ENCODE measurements at regions not wholly inside any gene's neighbourhood (a gene's known extent, or its start where the extent isn't known, plus 50 kb on each side); places are given as distances from the start of the nearest gene placed in this dataset.

DNA sequence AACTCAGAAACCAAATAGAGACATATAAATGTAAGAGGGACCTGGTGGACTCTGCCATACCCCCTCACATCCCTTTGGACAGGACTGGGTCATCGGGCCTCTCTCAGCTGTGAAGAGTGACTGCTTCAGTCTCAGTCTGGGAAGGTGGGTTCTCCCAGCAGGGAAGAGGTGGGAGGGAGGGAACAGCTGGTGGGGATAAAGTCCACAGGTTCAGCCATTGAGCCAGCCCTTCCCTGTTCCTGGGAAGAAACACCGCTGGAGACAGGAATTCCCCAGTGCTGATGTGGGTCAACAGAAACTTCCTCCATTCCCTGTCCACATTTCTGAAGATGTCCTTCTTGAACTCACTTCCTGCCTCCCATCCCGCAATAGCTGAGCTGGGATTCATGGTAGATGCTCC lies 209.2 kb upstream of the PMEPA1 start:
- no peak for DNase-seq (ENCODE audit: low read depth, low spot score)

GRCh38 chr20:57918551-57918950 lies 208.7 kb upstream of the PMEPA1 start:
- no peak for DNase-seq (ENCODE audit: low read depth, low spot score)

DNA sequence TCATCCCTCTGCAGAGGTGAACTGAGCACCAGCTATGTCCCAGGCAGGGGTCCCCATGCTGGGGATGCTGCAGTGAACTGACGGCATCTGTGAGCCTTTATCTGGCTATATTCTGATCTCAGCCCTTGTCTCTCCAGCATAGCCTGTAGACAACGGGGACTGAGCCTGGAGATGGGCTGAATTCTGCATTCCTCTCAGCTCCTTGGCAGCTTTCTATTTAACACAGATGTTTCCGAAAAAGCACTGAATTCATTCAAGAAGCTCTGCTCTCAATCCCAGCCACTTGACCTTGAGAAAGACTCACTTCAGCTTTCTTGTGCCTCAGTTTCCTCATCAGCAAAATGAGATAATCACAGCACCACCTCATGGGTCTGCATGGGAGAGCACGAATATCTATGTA lies 204.4 kb upstream of the PMEPA1 start:
- DNase-seq (ENCODE audit: low read depth, low spot score), result no peak

- no peak for DNase-seq (ENCODE audit: low read depth, low spot score)
Measured at GRCh38 chr20:57913156-57913930, 203.5 kb upstream of the PMEPA1 start.

DNA sequence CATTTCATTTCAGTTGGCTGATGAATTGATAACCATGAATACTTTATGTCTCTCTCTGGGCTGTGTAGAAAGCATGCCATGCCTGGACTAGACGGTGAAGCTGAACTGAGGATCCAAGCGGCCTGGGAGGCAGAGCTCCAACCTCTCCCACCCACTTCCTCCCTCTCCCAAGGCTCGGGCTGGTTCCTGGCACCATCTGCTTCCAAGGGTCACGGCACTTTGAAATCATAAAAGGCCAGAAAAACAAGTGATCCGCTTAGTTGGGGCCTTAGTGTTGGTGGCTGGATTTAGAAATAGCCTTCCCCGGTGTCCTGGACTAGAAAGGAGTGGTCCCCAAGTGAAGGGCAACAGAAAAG lies 202.4 kb upstream of the PMEPA1 start:
- DNase-seq (ENCODE audit: low read depth, low spot score), result no peak

GRCh38 chr20:57911512-57912226 lies 201.9 kb upstream of the PMEPA1 start:
- no peak for DNase-seq (ENCODE audit: low read depth, low spot score)

GRCh38 chr20:57910716-57911115 lies 200.9 kb upstream of the PMEPA1 start:
- no peak for DNase-seq (ENCODE audit: low read depth, low spot score)

GRCh38 chr20:57909763-57910331 lies 200.0 kb upstream of the PMEPA1 start:
- no peak for DNase-seq (ENCODE audit: low read depth, low spot score)

DNA sequence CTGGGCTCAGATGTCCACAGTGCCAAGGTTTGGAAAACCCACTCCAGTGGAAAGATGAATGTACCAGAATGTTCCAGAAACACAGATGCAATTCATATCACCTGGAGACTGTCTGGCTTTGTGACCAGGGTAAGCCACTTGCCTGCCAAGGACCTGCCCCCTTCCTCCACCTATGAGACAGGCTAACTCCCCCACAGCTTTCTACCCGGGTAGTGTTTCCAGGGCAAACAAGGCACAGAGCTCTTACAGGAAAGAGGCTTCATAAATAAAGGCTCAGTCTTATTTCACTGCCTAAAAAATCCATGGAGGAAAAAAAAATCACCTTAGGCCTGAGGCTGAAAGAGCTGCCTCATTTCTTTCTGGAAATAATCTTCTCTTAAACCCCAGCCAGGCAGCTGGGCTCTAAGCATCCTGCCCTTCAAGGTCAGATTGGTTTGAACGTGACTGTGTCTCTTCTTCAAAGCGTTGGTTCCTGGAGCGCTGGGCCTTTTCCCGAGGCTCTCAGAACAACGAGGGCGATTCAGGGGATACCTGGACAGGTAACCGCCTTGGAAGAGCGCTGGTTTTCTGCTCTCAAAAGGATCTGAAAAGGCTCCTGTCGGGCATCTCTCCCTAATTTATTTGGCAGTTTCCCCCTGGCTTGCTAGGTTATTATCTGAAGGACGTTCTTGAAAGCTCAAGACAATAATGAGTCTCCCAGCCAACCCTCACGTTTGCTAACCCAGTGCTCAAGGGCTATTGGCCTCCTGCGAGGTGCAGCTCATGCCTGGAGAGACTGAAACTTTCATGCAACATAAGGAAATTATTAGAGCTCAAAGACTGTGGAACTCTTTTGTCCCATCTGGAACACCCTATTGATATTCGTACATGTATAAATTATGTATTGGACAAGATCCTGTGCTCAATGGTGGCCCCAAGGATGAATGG lies 199.2 kb upstream of the PMEPA1 start:
- no peak for DNase-seq (ENCODE audit: low read depth, low spot score)

DNA sequence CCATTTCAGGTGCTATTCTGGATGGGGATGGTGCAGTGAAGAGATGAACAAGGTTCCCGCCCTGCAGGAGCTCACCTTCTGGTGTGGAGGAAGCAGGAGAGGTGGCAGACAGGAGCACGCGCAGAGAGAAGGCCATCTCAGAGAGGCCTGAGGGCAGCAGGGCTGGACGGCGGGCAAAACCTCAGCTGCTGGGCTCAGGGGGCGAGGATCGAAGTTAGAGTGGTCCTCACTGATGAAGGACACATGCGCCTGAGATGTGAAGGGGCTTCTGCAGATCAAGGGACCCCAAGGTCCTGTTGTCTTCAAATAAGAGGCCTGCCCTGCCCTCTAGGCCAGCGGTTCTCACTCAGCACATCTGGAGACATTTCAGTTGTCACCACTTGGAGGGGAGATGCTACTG lies 198.4 kb upstream of the PMEPA1 start:
- no peak for DNase-seq (ENCODE audit: low read depth, low spot score)

- DNase-seq (ENCODE audit: low read depth, low spot score), result no peak
Measured at GRCh38 chr20:57907131-57908000, 197.6 kb upstream of the PMEPA1 start.

DNA sequence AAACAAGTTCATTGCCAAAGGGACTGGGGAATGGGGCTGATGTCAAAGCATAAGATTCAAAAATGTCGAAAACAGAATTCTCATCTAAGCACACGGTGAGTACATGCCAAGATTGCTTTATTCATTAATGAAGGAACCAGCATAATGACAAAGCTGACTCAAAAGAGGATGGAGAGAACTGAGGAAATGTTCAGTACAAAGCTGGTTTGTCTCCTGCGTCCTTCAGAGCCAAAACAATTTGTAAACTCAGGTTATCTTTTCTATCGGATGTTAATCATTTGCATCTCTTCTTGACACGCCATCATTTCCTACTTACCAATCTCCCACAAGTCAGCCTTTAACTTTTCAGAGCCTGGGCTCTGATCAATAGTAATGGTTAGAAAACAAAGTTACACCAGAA lies 195.6 kb upstream of the PMEPA1 start:
- DNase-seq (ENCODE audit: low read depth, low spot score), result no peak

GRCh38 chr20:57904314-57905105 lies 194.7 kb upstream of the PMEPA1 start:
- no peak for DNase-seq (ENCODE audit: low read depth, low spot score)

- no peak for DNase-seq (ENCODE audit: low read depth, low spot score)
Measured at GRCh38 chr20:57902473-57902872, 192.7 kb upstream of the PMEPA1 start.

GRCh38 chr20:57901526-57901925 lies 191.7 kb upstream of the PMEPA1 start:
- DNase-seq (ENCODE audit: low read depth, low spot score), result no peak

- no peak for DNase-seq (ENCODE audit: low read depth, low spot score)
Measured at GRCh38 chr20:57900226-57900905, 190.6 kb upstream of the PMEPA1 start.

- DNase-seq (ENCODE audit: low read depth, low spot score), result no peak
Measured at GRCh38 chr20:57899554-57899953, 189.7 kb upstream of the PMEPA1 start.

DNA sequence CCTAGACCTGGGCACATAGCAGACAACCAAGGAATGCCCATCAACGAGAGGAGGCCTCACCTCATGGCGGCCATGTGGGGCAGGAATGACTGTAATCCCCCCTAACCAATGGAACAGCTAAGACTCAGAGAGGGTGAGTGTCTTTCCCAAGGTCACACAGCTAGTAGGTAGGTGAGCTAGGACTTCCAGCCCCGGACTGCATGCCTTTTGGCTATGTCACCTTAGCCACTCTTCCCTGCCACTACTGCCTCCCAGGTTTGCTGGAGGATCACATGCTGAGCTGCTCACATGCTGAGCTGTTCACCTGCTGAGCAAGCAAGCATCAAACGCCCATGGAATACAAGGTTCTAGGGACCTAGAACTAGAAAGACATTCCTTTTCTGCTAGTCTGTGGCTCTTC lies 188.5 kb upstream of the PMEPA1 start:
- DNase-seq (ENCODE audit: low read depth, low spot score), result no peak

DNA sequence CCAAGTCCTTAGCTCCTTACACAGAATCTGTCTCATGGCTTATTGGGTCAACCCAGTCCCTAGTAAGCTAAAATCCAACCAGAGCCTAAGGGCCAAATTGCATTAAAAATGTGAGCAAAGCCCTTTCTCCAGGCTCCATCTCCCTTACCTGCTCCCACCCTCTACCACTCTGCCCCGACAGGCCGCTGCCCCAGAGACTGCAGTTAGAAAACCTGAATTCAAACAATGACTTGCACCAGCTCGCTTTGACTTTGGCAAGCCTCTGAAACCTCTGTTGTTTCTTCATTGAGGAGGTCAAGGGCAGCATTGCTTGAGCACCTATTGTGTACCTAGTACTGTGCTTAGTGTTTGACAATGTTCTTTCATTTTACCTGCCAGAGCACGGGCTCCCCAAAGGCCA lies 188.1 kb upstream of the PMEPA1 start:
- DNase-seq (ENCODE audit: low read depth, low spot score), result no peak
